Breast epithelium (tissue), 3 donors: ENCODE measurements at regions not wholly inside any gene's neighbourhood (a gene's known extent, or its start where the extent isn't known, plus 50 kb on each side); places are given as distances from the start of the nearest gene placed in this dataset.

Source experiments
- CTCF ChIP-seq, 3 donors: fragments of 450-650 bp; IDR thresholded peaks; one replicate each; pipeline ENCODE4 v1.5.1; 2016 to 2017; ENCODE audit warnings: antibody characterized with exemption in 3 of 3, mild to moderate bottlenecking in 3 of 3, moderate library complexity in 3 of 3
- POLR2A ChIP-seq: fragments of 450-650 bp; IDR thresholded peaks from one replicate; pipeline ENCODE4 v1.6.1; 2016; ENCODE audit warnings: antibody characterized with exemption, mild to moderate bottlenecking, moderate library complexity

- no peak for TF ChIP-seq CTCF (IDR thresholded peaks at IDR 0.05)
- TF ChIP-seq POLR2A, result no peak
Measured at GRCh38 chr6:168803874-168804273, 362.9 kb downstream of the SMOC2 start.
